Right cardiac atrium (tissue), 5 donors: ENCODE measurements at regions not wholly inside any gene's neighbourhood (a gene's known extent, or its start where the extent isn't known, plus 50 kb on each side); places are given as distances from the start of the nearest gene placed in this dataset.

Source experiments
- ATAC-seq, 2 donors: fragments of 200-7000 bp; cut with Tn5 transposase; one replicate each; pipeline versions ENCODE4 v1.8.0 to v1.9.1; 2020; ENCODE audit warnings: moderate library complexity in 2 of 2, mild to moderate bottlenecking in 1 of 2
- DNase-seq, 3 donors: peaks; one replicate each; pipeline ENCODE4 v3.0.0-alpha.2; 2020
- H3K27ac ChIP-seq: one replicate; pipeline ENCODE4 v1.5.1; 2013; ENCODE audit warnings: mild to moderate bottlenecking, low read length, control low read depth, moderate library complexity
- H3K27me3 ChIP-seq: one replicate; pipeline ENCODE4 v1.6.1; 2013; ENCODE audit not compliant: control insufficient read depth, insufficient read depth
- H3K4me1 ChIP-seq: one replicate; pipeline ENCODE4 v1.6.1; 2013; ENCODE audit warnings: low read length; ENCODE audit not compliant: control insufficient read depth, insufficient read depth
- H3K4me3 ChIP-seq: one replicate; pipeline ENCODE4 v1.5.1; 2013; ENCODE audit warnings: low read length, control low read depth
- H3K9me3 ChIP-seq: one replicate; pipeline ENCODE4 v1.6.1; 2013; ENCODE audit warnings: low read length; ENCODE audit not compliant: control insufficient read depth
- WGBS: extraction: QIAGEN DNeasy Blood & Tissue Kit; methylation state at CpG from one replicate; pipeline ENCODE4 v1.1.7; 2013; 5-methylcytosine and 5-hydroxymethylcytosine counted together
- intact Hi-C, 4 donors: fragments of 100-400 bp; cut with DNase I; formaldehyde crosslinking; loops; one replicate each; pipeline versions ENCODE4 v1.11.0 to v1.14.0; 2022 to 2023
- donor health status: healthy with polysubstance abuse.
- donor health status: DM: no; HTN: yes; CAD: no.
- donor health status: DM: no; HTN: no; CAD: no.
- donor health status: DM: no; HTN: yes; CAD: no; lungs with severe emphysema.
- donor health status: DM: yes; HTN: yes; CAD: no.

GRCh38 chr5:115469904-115470516 is 74.6 kb downstream of the FEM1C start:
- H3K4me1 ChIP-seq, result no peaks in the 10 kb centered on the region
- WGBS, result 84% methylated on average over 8 of the region's 8 CpGs
- no peaks in the 10 kb centered on the region for H3K9me3 ChIP-seq
- DNase-seq, result no peak
- no peak overlapping the region for H3K4me3 ChIP-seq
- H3K27me3 ChIP-seq, result no peaks in the 10 kb centered on the region
- no peak for ATAC-seq
- intact Hi-C loops, result no loop called here
- no peak overlapping the region for H3K27ac ChIP-seq

DNA sequence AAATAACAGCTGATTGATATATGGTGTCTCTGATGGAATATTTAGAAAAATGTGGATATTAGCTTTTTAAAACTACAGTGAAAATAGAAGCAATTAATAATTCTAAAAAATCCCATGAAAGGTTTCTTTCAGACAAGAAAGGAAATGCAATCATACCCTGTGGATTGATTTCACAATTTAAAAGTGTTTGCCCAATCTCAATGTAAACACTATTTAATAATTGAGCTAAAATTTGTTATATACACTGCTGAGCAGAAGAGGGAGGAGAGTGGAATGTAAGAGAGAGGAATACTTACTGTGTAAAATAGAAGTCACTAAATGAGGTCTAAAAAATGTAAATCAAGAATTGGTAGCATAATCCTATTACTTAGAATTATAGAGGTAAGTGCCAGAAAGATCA is 76.9 kb downstream of the FEM1C start:
- H3K9me3 ChIP-seq, result no peaks in the 10 kb centered on the region
- H3K27me3 ChIP-seq, result no peaks in the 10 kb centered on the region
- intact Hi-C loops, result no loop called here
- H3K4me3 ChIP-seq, result no peak overlapping the region
- DNase-seq, result no peak
- H3K4me1 ChIP-seq, result no peaks in the 10 kb centered on the region
- no peak for ATAC-seq
- no peak overlapping the region for H3K27ac ChIP-seq

GRCh38 chr5:115465431-115465830 is 79.1 kb downstream of the FEM1C start:
- no peak for ATAC-seq
- H3K9me3 ChIP-seq, result no peaks in the 10 kb centered on the region
- intact Hi-C loops, result no loop called here
- H3K27me3 ChIP-seq, result no peaks in the 10 kb centered on the region
- H3K27ac ChIP-seq, result no peak overlapping the region
- DNase-seq, result no peak
- H3K4me3 ChIP-seq, result no peak overlapping the region
- WGBS, result 100% methylated on average over 1 of the region's 1 CpG
- no peaks in the 10 kb centered on the region for H3K4me1 ChIP-seq

DNA sequence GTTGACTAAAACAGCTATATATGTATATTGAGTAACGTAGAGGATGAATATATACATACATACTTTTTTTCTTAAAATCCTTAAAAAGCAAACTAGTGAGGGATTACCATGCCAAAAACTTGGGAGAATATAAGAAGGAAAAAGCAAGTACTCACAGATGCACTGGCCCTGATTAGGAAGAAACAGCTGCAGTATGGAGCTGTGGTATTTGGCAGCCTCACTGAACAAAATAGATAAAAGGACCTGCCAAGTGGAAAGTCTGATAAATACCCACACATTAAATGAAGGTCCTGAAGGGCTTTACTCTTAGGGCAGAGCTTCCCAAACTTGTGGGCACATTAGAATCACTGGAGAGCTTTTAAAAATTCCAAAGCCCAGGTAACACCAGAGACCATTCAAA is 80.6 kb downstream of the FEM1C start:
- Histone ChIP-seq H3K27me3 (no peaks in the 10 kb centered on the region), H3K4me3 (no peak overlapping the region), H3K4me1 (peaks cover 2% of the 10 kb centered on the region), H3K9me3 (no peaks in the 10 kb centered on the region), H3K27ac (no peak overlapping the region)
- WGBS, result 40% methylated on average over 1 of the region's 1 CpG
- intact Hi-C loops, result no loop called here
- ATAC-seq, result peak in 1 of 2 donors; percentile 25
- DNase-seq, result no peak

DNA sequence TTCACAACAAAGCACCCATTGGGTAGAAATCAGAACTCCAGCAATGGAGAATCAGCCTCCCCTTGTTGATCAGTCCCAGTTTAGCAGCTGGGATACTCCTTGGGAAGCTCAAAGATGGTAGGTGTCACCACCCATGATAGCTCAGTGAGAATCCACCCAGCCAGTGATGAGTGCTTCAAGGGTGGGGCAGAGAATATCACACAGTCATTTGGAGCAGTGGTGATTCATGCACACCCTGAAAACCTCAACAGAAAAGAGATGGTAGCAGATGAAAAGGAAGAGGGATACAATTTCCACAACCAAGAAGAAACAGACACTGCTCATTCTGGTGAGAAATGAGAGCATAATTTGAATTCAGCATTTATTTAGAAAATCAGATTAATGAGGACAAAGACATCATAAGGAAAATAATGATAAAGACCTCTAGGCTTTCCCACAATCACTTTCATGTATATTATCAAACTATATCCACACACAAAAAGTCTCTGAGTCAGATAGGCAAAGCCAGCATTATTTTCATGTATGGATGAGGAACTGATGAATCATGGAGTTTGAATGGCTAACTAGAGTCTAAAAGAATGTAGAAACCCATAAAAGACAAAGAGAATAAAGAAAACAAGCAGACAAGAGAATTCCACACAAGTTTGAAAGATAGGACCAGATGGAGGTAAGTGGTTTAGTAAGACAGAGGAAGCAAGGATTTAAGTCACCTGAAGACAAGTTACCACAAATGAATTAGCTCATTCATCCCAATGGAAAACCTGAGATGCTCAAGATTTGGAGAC is 82.9 kb downstream of the FEM1C start:
- H3K4me1 ChIP-seq, result peaks cover 5% of the 10 kb centered on the region
- H3K27ac ChIP-seq, result no peak overlapping the region
- H3K9me3 ChIP-seq, result no peaks in the 10 kb centered on the region
- ATAC-seq, result peak; percentile 54 to 59
- DNase-seq, result no peak
- intact Hi-C loops, result no loop called here
- no peaks in the 10 kb centered on the region for H3K27me3 ChIP-seq
- no peak overlapping the region for H3K4me3 ChIP-seq

- WGBS, result 81% methylated on average over 4 of the region's 4 CpGs
- no peak overlapping the region for H3K27ac ChIP-seq
- ATAC-seq, result no peak
Measured at GRCh38 chr5:115461093-115461492, 83.5 kb downstream of the FEM1C start.

DNA sequence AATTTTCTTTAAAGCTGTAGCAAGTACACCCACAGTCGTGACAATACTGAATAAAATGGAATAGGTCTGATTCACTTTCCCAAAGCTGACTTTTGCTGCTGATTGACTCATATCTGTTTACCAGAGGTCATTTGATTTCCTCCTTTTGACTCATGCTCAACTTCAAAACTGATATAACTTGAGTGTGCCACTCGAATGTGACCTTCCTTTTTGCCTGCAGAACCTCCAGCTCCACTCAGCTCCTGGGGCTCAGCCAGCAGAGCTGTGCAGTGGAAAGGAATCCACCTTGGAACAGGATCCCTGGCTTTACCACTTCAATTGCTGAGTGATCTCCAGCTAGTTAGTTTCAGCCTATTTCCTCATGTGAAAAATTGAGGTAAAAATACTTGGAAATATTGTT is 84.1 kb downstream of the FEM1C start:
- ATAC-seq, result peak; percentile 86 to 90
- Histone ChIP-seq H3K9me3 (no peaks in the 10 kb centered on the region), H3K27ac (peak overlapping the region; percentile 81), H3K4me3 (no peak overlapping the region), H3K4me1 (peaks cover 5% of the 10 kb centered on the region), H3K27me3 (no peaks in the 10 kb centered on the region)
- 21% methylated on average over 2 of the region's 2 CpGs for WGBS
- peak; percentile 74 to 87 (median 86) for DNase-seq
- intact Hi-C loops, result no loop called here

More at GRCh38 chr5:115461093-115461492, 83.5 kb downstream of the FEM1C start:
- intact Hi-C loops, result no loop called here
- Histone ChIP-seq H3K9me3 (no peaks in the 10 kb centered on the region), H3K27me3 (no peaks in the 10 kb centered on the region), H3K4me3 (no peak overlapping the region), H3K4me1 (peaks cover 5% of the 10 kb centered on the region)
- no peak for DNase-seq

DNA sequence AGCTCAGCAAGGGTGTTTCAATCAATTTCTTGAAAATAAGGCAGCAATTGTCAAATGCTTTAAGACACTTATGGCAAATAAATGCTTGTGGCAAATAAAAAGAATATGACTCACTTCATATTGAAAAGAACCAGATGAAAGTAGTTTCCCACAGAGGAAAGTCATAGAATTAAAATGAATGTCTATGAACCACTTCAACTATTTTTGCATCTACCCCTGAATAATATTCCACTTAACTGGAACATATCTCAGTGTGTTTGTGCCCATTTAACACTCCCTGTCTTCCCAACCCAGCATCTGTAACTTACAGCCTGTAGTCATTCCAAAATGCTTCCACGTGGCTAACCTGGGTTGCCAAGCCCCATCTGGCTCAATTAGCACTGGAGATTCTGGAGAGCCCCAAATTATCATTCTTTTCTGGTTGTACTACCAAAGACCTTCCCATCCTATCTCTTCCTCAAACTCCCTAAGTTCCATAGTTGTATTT is 84.7 kb downstream of the FEM1C start:
- WGBS, result 32% methylated on average over 1 of the region's 1 CpG
- H3K27ac ChIP-seq, result peak overlapping the region; percentile 81
- DNase-seq (no peak), ATAC-seq (no peak)
- intact Hi-C loops, result no loop called here
- no peaks in the 10 kb centered on the region for H3K27me3 ChIP-seq
- no peaks in the 10 kb centered on the region for H3K9me3 ChIP-seq
- H3K4me1 ChIP-seq, result peaks cover 8% of the 10 kb centered on the region
- no peak overlapping the region for H3K4me3 ChIP-seq

GRCh38 chr5:115458416-115458815 is 86.2 kb downstream of the FEM1C start:
- Histone ChIP-seq H3K4me3 (no peak overlapping the region), H3K27me3 (no peaks in the 10 kb centered on the region), H3K27ac (no peak overlapping the region), H3K4me1 (peaks cover 12% of the 10 kb centered on the region), H3K9me3 (no peaks in the 10 kb centered on the region)
- intact Hi-C loops, result no loop called here
- 73% methylated on average over 1 of the region's 1 CpG for WGBS
- no peak for DNase-seq
- ATAC-seq, result no peak

- intact Hi-C loops, result no loop called here
- 49% methylated on average over 4 of the region's 4 CpGs for WGBS
- peaks cover 12% of the 10 kb centered on the region for H3K4me1 ChIP-seq
- H3K27ac ChIP-seq, result no peak overlapping the region
- no peaks in the 10 kb centered on the region for H3K9me3 ChIP-seq
- no peaks in the 10 kb centered on the region for H3K27me3 ChIP-seq
- H3K4me3 ChIP-seq, result no peak overlapping the region
- DNase-seq (peak in 2 of 3 donors; percentile 33 to 47), ATAC-seq (peak; percentile 34 to 44)
Measured at GRCh38 chr5:115458003-115458409, 86.6 kb downstream of the FEM1C start.

DNA sequence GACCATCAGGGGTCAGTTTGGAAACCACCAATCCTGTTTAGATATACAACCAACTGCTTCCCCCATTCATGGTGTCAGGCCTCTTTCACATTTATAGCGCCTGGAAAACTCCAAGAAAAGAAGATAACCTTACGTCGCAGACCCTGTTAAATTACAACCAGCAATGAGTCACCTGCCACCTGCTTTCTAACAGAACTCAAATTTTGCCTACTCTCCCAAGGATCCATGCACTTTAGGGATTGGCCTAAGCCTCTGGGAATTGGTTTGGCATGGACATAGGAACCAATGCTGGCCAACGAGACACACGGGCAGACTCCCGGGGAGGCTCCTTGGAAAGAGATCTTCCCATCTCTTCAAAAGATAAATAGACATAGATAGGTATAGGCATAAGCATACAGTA is 87.0 kb downstream of the FEM1C start:
- H3K4me3 ChIP-seq, result no peak overlapping the region
- no peaks in the 10 kb centered on the region for H3K27me3 ChIP-seq
- no peak for ATAC-seq
- no peak for DNase-seq
- whole genome bisulfite sequencing, result 69% methylated on average over 6 of the region's 6 CpGs
- intact Hi-C loops, result no loop called here
- no peak overlapping the region for H3K27ac ChIP-seq
- H3K9me3 ChIP-seq, result no peaks in the 10 kb centered on the region
- peaks cover 12% of the 10 kb centered on the region for H3K4me1 ChIP-seq
